Peyer's patch (tissue), 4 donors: ENCODE measurements at regions not wholly inside any gene's neighbourhood (a gene's known extent, or its start where the extent isn't known, plus 50 kb on each side); places are given as distances from the start of the nearest gene placed in this dataset.

Experiments
- DNase-seq, 3 donors: peaks; one replicate each; pipeline ENCODE4 v3.0.0-alpha.2; 2017 to 2019
- H3K27ac ChIP-seq, 4 donors: fragments of 200-600 bp; sonication (generic); one replicate each; pipeline ENCODE4 v1.5.1; 2016 to 2019
- H3K27me3 ChIP-seq, 2 donors: fragments of 200-600 bp; sonication (generic); one replicate each; pipeline ENCODE4 v1.5.1; 2019
- H3K36me3 ChIP-seq, 3 donors: fragments of 200-600 bp; sonication (generic); one replicate each; pipeline ENCODE4 v1.5.1; 2016 to 2019
- H3K4me1 ChIP-seq, 4 donors: fragments of 200-600 bp; sonication (generic); one replicate each; pipeline ENCODE4 v1.5.1; 2016 to 2019
- H3K4me3 ChIP-seq, 4 donors: fragments of 200-600 bp; sonication (generic); 1 replicate in 3 of 4; 2 replicates in 1 of 4; pipeline ENCODE4 v1.5.1; 2016 to 2019; ENCODE audit warnings: mild to moderate bottlenecking in 1 of 4
- H3K9me3 ChIP-seq, 4 donors: fragments of 200-600 bp; sonication (generic); one replicate each; pipeline ENCODE4 v1.5.1; 2016 to 2019; ENCODE audit warnings: mild to moderate bottlenecking in 1 of 4
- CTCF ChIP-seq, 6 experiments: fragments of 450-650 bp in 4 of 6; fragments of 200-600 bp in 2 of 6; sonication (generic) in 1 of 6; IDR thresholded peaks; one replicate each; pipeline ENCODE4 v1.5.1; 2017 to 2019; ENCODE audit warnings: antibody characterized with exemption in 6 of 6, mild to moderate bottlenecking in 3 of 6, moderate library complexity in 1 of 6
- POLR2A ChIP-seq, 2 donors: fragments of 450-650 bp; IDR thresholded peaks; one replicate each; pipeline ENCODE4 v1.5.1; 2017; ENCODE audit warnings: antibody characterized with exemption in 2 of 2, mild to moderate bottlenecking in 2 of 2, moderate library complexity in 2 of 2

GRCh38 chr2:8566774-8567468 lies 114.9 kb upstream of the ID2 start:
- Histone ChIP-seq H3K4me3 (no peak overlapping the region), H3K27me3 (no peaks in the 10 kb centered on the region), H3K9me3 (no peaks in the 10 kb centered on the region), H3K27ac (no peak overlapping the region), H3K36me3 (no peaks in the 10 kb centered on the region), H3K4me1 (no peaks in the 10 kb centered on the region)
- TF ChIP-seq CTCF (IDR thresholded peaks at IDR 0.05), result no peak
- TF ChIP-seq POLR2A (IDR thresholded peaks at IDR 0.05), result no peak
- DNase-seq, result peak in 1 of 3 donors; percentile 10

- Histone ChIP-seq H3K4me1 (no peaks in the 10 kb centered on the region), H3K4me3 (no peak overlapping the region), H3K27me3 (no peaks in the 10 kb centered on the region), H3K27ac (no peak overlapping the region), H3K9me3 (no peaks in the 10 kb centered on the region), H3K36me3 (no peaks in the 10 kb centered on the region)
- peak in 1 of 3 donors; percentile 4 for DNase-seq
- TF ChIP-seq POLR2A (IDR thresholded peaks at IDR 0.05) (no peak), CTCF (IDR thresholded peaks at IDR 0.05) (no peak)
Measured at GRCh38 chr2:8567469-8568260, 114.2 kb upstream of the ID2 start.

DNA sequence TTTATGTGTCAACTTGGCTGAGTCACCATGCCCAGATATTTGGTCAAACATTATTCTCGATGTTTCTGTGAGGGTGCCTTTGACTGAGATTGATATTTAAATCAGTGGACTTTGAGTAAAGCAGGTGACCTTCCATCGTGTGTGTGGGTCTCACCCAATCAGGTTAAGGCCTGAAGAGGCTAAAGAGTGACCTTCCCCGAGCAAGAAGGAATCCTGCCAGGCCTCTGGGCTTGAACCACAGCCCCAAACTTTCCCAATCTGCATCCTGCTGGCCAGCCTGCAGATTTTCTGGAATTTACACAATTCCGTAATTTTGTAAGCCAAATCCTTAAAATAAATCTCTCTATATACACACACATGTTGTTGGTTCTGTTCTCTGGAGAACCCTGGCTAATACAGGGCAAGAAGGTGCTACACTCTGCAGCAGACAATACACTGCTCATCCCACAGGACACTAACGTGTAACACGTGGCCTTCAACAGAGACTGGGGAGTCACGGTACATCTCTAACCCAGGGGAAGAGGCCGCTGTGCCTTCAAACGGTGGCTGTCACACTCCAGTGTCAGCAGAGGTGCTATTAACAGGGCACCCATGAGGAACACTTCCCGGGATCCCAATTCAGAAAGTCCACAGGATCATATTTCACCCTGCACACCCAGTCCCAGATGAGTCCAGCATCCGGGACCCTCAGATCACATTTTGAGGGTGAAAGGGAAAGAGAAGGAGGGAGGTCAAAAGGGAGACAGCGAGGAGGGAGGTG lies 113.1 kb upstream of the ID2 start:
- Histone ChIP-seq H3K27me3 (no peaks in the 10 kb centered on the region), H3K4me1 (no peaks in the 10 kb centered on the region), H3K9me3 (no peaks in the 10 kb centered on the region), H3K36me3 (no peaks in the 10 kb centered on the region), H3K27ac (no peak overlapping the region), H3K4me3 (no peak overlapping the region)
- no peak for TF ChIP-seq POLR2A (IDR thresholded peaks at IDR 0.05)
- no peak for TF ChIP-seq CTCF (IDR thresholded peaks at IDR 0.05)
- DNase-seq, result peak in 1 of 3 donors; percentile 3

GRCh38 chr2:8569332-8569930 lies 112.4 kb upstream of the ID2 start:
- Histone ChIP-seq H3K36me3 (no peaks in the 10 kb centered on the region), H3K4me1 (peaks cover 0 to 2% (median under 1%) of the 10 kb centered on the region in 4 donors), H3K27ac (no peak overlapping the region), H3K4me3 (no peak overlapping the region), H3K9me3 (no peaks in the 10 kb centered on the region), H3K27me3 (no peaks in the 10 kb centered on the region)
- peak in 1 of 3 donors; percentile 34 for DNase-seq
- TF ChIP-seq POLR2A (IDR thresholded peaks at IDR 0.05) (no peak), CTCF (IDR thresholded peaks at IDR 0.05) (no peak)

GRCh38 chr2:8570637-8571036 lies 111.2 kb upstream of the ID2 start:
- no peak overlapping the region for H3K4me3 ChIP-seq
- no peak for TF ChIP-seq CTCF (IDR thresholded peaks at IDR 0.05)
- TF ChIP-seq POLR2A (IDR thresholded peaks at IDR 0.05), result no peak
- H3K36me3 ChIP-seq, result no peaks in the 10 kb centered on the region
- DNase-seq, result no peak
- H3K9me3 ChIP-seq, result no peaks in the 10 kb centered on the region
- H3K4me1 ChIP-seq, result peaks cover 0 to 12% (median 9%) of the 10 kb centered on the region in 4 donors
- H3K27me3 ChIP-seq, result no peaks in the 10 kb centered on the region
- no peak overlapping the region for H3K27ac ChIP-seq
